Gastroesophageal sphincter (tissue), 4 donors: ENCODE measurements at regions not wholly inside any gene's neighbourhood (a gene's known extent, or its start where the extent isn't known, plus 50 kb on each side); places are given as distances from the start of the nearest gene placed in this dataset.

Source experiments
- ATAC-seq: fragments of 150-250 bp; one replicate; pipeline ENCODE4 v1.9.1; 2016; ENCODE audit warnings: mild to moderate bottlenecking, moderate library complexity
- H3K27ac ChIP-seq, 4 donors: fragments of 200-600 bp; sonication (generic) in 3 of 4; 1 replicate in 3 of 4; 2 replicates in 1 of 4; pipeline ENCODE4 v1.5.1; 2016 to 2019
- H3K27me3 ChIP-seq: fragments of 200-600 bp; sonication (generic); one replicate; pipeline ENCODE4 v1.5.1; 2019
- H3K36me3 ChIP-seq, 2 donors: fragments of 200-600 bp; sonication (generic); one replicate each; pipeline ENCODE4 v1.5.1; 2019; ENCODE audit warnings: control low read depth in 1 of 2
- H3K4me1 ChIP-seq, 3 donors: fragments of 200-600 bp; sonication (generic); 1 replicate in 2 of 3; 2 replicates in 1 of 3; pipeline ENCODE4 v1.5.1; 2016 to 2019; ENCODE audit warnings: control low read depth in 2 of 3
- H3K4me3 ChIP-seq, 2 donors: fragments of 200-600 bp; sonication (generic); one replicate each; pipeline ENCODE4 v1.5.1; 2019; ENCODE audit warnings: mild to moderate bottlenecking in 1 of 2, moderate library complexity in 1 of 2
- H3K9me3 ChIP-seq, 3 donors: fragments of 200-600 bp; sonication (generic); one replicate each; pipeline ENCODE4 v1.5.1; 2017 to 2019; ENCODE audit warnings: control low read depth in 2 of 3
- CTCF ChIP-seq, 4 experiments: fragments of 200-600 bp in 2 of 4; fragments of 450-650 bp in 2 of 4; sonication (generic) in 1 of 4; IDR thresholded peaks; one replicate each; pipeline ENCODE4 v1.5.1; 2017 to 2019; ENCODE audit warnings: antibody characterized with exemption in 4 of 4, mild to moderate bottlenecking in 2 of 4, moderate library complexity in 2 of 4
- EP300 ChIP-seq: sonication (generic); formaldehyde crosslinking; IDR thresholded peaks from one replicate; pipeline ENCODE4 v1.6.1; 2017; ENCODE audit warnings: antibody characterized with exemption, mild to moderate bottlenecking
- POLR2A ChIP-seq, 2 donors: fragments of 450-650 bp; IDR thresholded peaks; one replicate each; pipeline ENCODE4 v1.6.1; 2017; ENCODE audit warnings: antibody characterized with exemption in 2 of 2, mild to moderate bottlenecking in 2 of 2, moderate library complexity in 1 of 2
- POLR2AphosphoS5 ChIP-seq: sonication (generic); formaldehyde crosslinking; IDR thresholded peaks from one replicate; pipeline ENCODE4 v1.6.1; 2017; ENCODE audit warnings: antibody characterized with exemption
- WGBS, 2 donors: methylation state at CpG; one replicate each; pipeline ENCODE4 v1.1.5; 2018; ENCODE audit warnings: low coverage in 1 of 2; 5-methylcytosine and 5-hydroxymethylcytosine counted together

- ATAC-seq, result no peak
- Histone ChIP-seq H3K4me3 (no peak overlapping the region), H3K4me1 (no peaks in the 10 kb centered on the region), H3K9me3 (peaks cover 0 to 63% (median 0%) of the 10 kb centered on the region in 3 donors), H3K27ac (no peak overlapping the region), H3K36me3 (no peaks in the 10 kb centered on the region), H3K27me3 (no peaks in the 10 kb centered on the region)
- TF ChIP-seq POLR2AphosphoS5 (no peak), EP300 (no peak), POLR2A (IDR thresholded peaks at IDR 0.05) (no peak), CTCF (IDR thresholded peaks at IDR 0.05) (no peak)
- WGBS, 2 donors, result 59 to 80% methylated on average over 1 to 3 of the region's 3 CpGs
Measured at GRCh38 chr7:138345567-138345966, 114.5 kb upstream of the TRIM24 start.

- Histone ChIP-seq H3K9me3 (peaks cover 0 to 65% (median 0%) of the 10 kb centered on the region in 3 donors), H3K36me3 (no peaks in the 10 kb centered on the region), H3K4me1 (no peaks in the 10 kb centered on the region), H3K27me3 (no peaks in the 10 kb centered on the region), H3K4me3 (no peak overlapping the region), H3K27ac (no peak overlapping the region)
- WGBS, 2 donors, result 83% methylated on average over 1 of the region's 2 CpGs; no CpG with 5 or more reads in 1 of the 2 donors
- no peak for ATAC-seq
- TF ChIP-seq EP300, result no peak
Measured at GRCh38 chr7:138346975-138347374, 113.1 kb upstream of the TRIM24 start.

GRCh38 chr7:138349841-138350700 lies 110.0 kb upstream of the TRIM24 start:
- Histone ChIP-seq H3K36me3 (no peaks in the 10 kb centered on the region), H3K4me3 (no peak overlapping the region), H3K27me3 (no peaks in the 10 kb centered on the region), H3K27ac (no peak overlapping the region), H3K4me1 (no peaks in the 10 kb centered on the region), H3K9me3 (peaks cover 0 to 45% (median 0%) of the 10 kb centered on the region in 3 donors)
- ATAC-seq, result no peak
- 82 to 100% methylated on average over 4 to 6 of the region's 6 CpGs for WGBS, 2 donors
- TF ChIP-seq POLR2A (IDR thresholded peaks at IDR 0.05) (no peak), POLR2AphosphoS5 (no peak), EP300 (no peak), CTCF (IDR thresholded peaks at IDR 0.05) (no peak)

GRCh38 chr7:138350701-138351357 lies 109.2 kb upstream of the TRIM24 start:
- Histone ChIP-seq H3K27ac (no peak overlapping the region), H3K27me3 (no peaks in the 10 kb centered on the region), H3K36me3 (no peaks in the 10 kb centered on the region), H3K4me1 (no peaks in the 10 kb centered on the region), H3K4me3 (no peak overlapping the region), H3K9me3 (peaks cover 0 to 38% (median 0%) of the 10 kb centered on the region in 3 donors)
- 58 to 88% methylated on average over 2 of the region's 2 CpGs for WGBS, 2 donors
- no peak for ATAC-seq
- no peak for TF ChIP-seq EP300
- no peak for TF ChIP-seq CTCF (IDR thresholded peaks at IDR 0.05)

- 59 to 91% methylated on average over 2 to 4 of the region's 10 CpGs for WGBS, 2 donors
- Histone ChIP-seq H3K9me3 (peaks cover 0 to 29% (median 0%) of the 10 kb centered on the region in 3 donors), H3K27me3 (no peaks in the 10 kb centered on the region), H3K4me3 (no peak overlapping the region), H3K27ac (no peak overlapping the region), H3K4me1 (no peaks in the 10 kb centered on the region), H3K36me3 (no peaks in the 10 kb centered on the region)
- TF ChIP-seq POLR2AphosphoS5 (no peak), CTCF (IDR thresholded peaks at IDR 0.05) (no peak), EP300 (no peak), POLR2A (IDR thresholded peaks at IDR 0.05) (no peak)
- ATAC-seq, result no peak
Measured at GRCh38 chr7:138352570-138353461, 107.2 kb upstream of the TRIM24 start.
